ENCODE measurements at regions not wholly inside any gene's neighbourhood (a gene's known extent, or its start where the extent isn't known, plus 50 kb on each side); places are given as distances from the start of the nearest gene placed in this dataset.
"Not testable (repeated sequence)": the region's sequence is repeated elsewhere in the genome, so short reads cannot be mapped to it uniquely, and the experiment has no call there.

DNA sequence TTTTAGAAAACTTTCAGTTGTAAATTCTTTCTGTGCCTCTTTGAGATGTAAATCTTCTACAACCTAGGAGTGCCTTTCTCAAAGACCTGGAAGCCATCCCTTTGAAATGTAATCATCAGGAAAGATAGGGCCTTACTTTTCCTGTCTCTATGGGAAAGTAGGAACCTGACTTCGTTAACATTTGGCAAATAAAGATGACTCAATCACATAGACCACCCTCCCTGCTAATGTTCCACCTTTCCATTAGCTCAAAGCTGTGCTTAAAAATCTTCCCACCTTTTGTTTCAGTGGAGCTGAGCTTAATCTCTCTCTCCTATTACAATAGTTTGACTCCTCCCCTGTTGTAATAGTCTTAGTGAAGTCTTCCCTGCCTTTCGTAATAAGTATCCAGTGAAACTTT is 247.7 kb downstream of the OLFM4 start:
- no peak for DNase-seq (ENCODE audit: low read depth)

DNA sequence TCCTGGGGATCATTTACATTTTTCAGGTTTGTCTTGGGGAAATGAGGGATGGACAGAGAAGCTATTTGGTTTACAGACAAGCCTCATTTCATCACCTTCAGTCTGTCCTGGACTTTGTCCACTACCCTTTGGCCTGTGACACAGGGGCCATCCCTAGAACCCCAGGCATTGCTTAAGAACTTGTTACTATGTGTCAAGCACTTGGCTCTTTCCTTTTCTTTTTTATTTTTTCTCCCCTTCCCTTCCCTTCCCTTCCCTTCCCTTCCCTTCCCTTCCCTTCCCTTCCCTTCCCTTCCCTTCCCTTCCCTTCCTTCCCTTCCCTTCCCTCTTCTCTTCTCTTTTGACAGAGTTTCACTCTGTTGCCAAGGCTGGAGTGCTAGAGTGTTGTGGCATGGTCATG is 253.1 kb downstream of the OLFM4 start:
- DNase-seq (ENCODE audit: low read depth) = no peak

DNA sequence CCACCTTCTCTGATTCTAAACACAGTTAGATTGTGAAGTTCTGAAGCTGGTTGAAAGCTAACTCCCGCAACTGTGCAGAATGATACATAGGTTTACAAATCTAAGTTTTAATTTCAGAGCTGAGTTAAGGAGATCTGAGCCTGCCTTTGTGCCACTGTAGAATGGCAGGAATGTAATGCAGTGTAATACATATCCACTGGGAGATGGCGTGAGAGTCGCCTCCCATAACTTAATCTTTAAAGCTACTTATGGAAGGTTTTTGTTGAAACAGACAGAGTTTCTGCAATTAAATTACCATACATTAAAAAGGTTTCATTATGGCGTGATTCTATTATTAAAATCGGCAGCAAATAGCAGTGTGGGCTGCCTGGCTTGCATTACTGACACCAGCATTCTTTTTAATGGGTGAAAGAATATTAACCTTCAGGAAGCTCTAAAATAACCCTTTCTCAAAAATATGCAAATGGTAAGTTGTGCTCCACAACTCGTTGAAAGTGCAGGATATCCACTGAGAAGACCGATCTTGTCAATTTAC is 257.4 kb downstream of the OLFM4 start:
- DNase-seq (ENCODE audit: low read depth) = no peak

DNA sequence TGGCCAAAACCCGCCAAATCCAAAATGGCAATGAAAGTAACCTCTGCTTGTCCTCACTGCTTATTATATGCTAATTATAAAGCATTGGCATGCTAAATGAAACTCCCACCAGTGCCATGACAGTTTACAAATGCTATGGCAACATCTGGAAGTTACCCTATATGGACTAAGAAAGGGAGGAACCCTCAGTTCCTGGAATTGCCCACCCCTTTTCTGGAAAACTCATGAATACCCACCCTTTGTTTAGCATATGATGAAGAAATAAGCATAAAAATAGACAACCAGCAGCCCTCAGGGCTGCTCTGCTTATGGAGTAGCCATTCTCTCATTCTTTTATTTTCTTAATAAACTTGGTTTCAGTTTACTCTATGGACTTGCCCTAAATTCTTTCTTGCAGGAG is 269.8 kb downstream of the OLFM4 start:
- no peak for DNase-seq (ENCODE audit: low read depth)

DNA sequence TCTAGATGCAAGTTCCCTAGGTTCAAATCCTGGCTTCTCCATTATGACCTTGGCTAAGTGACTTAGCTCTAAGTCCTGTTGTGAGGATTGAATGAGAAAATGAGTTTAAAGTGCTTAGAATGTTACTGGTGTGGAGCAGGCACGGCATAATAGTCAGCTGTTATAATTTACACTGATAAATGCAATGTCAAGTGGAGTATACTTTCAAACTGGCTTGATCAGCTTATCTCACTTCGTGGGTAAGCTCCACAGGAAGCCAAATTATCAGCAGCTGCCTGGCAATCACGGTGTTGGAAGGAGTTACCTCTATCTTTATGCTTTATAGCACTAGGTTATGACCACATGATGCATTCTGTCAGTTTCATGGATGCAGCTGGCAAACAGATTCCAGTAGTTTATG is 272.8 kb downstream of the OLFM4 start:
- DNase-seq (ENCODE audit: low read depth) = no peak

DNA sequence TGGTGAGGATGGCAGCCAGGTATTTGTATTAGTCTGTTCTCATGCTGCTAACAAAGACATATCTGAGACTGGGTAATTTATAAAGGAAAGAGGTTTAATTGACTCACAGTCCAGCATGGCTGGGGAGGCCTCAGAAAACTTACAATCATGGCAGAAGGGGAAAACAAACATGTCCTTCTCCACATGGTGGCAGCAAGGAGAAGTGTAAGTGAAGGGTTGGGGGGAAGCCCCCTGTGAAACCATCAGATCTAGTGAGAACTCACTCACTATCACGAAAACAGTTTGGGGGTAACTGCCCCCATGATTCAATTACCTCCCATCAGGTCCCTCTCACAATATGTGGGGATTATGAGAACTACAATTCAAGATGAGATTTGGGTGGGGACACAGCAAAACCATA is 276.8 kb downstream of the OLFM4 start:
- not testable (repeated sequence) for DNase-seq (ENCODE audit: low read depth)

DNA sequence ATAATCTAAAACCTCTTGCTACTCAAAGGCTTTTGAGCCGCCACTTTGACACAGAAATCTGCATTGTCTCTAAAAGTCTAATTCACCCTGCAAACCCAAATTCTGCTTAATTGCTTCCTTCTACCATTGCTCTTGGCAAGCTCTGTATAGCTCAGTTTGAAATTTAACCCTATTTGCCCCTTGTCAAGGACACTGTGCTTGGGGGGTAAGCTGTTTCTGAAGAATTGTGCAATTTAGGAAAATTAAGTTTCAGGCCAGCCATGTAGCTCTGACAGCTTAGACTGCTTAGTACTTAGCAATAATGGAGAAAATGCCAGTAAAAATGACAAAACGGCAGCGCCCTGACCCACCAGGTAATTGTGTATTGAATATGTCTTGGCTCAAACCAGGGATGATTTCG is 282.2 kb downstream of the OLFM4 start:
- no peak for DNase-seq (ENCODE audit: low read depth)

DNA sequence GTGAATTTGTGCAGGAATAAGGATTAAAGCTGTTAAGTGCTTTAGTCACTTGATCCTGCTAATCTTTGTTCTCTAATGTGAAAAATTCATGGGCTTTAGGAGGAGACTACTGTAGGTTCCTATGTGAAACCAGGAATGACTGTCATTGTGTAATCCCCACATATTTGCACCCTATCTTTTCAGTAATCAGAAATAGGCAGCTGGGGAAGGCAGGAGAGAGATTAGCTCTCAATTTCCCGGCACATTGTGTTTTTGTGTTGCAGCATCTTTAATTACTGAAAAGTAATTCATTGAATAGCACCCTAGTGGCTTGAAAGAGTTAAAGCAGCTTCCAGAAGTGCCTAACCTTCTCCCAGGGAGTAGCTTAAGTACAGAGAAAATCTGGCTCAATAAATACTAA is 282.9 kb downstream of the OLFM4 start:
- DNase-seq (ENCODE audit: low read depth) = no peak

DNA sequence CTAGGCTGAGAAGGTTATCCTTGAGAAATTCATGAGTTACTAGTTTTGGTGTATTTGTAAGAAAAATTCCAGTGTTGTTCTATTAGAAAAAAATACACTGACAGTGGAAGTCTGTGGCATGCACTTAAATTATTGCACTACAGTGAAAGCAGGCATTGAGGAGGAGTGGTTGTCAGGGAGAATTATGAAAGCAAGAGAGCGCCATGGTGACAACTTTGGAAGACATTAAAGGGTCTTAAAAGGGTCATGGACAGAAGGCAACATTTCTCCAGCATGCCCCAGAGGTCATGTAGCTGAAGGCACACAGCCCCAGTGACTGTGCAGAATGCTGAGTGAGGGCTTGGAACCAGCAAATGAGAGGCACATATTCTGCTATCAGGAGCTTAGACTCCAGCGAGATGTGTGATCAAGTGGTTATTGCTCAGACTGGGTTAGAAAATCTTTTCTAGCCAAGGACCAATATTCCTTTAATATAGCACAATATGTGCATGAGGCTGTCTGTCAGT is 292.7 kb downstream of the OLFM4 start:
- no peak for DNase-seq (ENCODE audit: low read depth)

DNA sequence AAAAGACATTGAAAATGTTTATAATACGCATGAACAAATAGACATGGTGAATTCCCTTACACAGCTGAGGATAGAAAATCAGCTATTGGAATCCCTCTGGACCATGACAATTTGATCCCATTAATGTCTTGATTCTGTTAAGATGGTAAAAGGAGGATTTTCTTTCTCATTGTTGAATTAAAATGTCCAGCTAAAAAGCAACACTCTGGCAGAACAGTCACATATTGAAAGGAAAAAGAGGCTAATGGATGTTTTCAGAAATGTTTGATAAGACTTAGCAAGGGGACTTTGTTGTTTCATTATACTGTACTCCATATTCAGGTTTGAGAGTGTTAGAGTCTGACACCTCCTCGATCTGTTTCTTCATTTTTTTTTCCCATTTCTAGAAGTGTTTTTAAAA is 296.0 kb downstream of the OLFM4 start:
- DNase-seq (ENCODE audit: low read depth) = no peak

DNA sequence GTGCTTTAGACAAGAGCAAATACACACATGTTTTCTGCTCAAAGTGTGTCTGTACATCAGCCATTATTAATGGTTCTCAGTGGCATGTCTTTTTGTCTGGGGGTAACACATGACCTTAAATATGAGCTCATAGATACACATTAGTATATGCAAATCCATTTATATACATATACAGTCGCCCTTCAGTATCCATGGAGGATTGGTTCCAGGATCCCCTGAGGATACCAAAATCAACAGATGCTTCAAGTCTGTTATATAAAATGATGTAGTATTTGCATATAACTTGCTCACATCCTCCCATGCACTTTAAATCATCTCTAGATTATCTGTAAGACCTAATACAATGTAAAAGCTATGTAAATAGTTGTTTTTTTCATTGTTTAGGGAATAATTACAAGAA is 298.1 kb downstream of the OLFM4 start:
- DNase-seq (ENCODE audit: low read depth) = no peak

DNA sequence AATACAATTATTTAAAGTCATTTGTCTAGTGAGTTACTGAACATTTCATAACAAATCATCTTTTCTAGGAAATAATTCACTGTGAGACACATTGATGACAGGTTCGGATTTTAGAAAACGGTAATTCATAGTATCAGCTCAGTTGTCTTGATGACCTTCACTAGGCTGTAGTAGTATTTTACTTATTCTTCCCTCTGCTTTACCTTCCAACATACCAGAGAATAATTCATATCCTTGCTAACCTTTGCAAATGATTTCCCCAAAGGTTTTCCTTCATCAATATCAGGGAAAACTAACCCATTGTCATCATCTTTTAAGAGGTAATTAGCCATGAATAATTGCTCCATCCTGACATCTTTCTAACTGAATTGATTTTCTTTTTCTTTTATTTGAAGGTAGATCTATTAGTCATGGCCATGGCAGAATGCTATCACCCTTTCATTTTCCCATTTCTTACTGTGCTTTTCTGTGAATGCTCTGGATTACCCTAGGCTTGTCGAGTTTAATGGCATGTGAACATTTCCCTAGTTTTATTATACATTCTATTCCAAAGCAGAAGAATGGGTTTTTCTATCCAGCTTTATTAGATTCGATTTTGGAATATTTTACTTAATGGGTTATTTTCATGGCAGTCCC is 299.2 kb downstream of the OLFM4 start:
- no peak for DNase-seq (ENCODE audit: low read depth)

DNA sequence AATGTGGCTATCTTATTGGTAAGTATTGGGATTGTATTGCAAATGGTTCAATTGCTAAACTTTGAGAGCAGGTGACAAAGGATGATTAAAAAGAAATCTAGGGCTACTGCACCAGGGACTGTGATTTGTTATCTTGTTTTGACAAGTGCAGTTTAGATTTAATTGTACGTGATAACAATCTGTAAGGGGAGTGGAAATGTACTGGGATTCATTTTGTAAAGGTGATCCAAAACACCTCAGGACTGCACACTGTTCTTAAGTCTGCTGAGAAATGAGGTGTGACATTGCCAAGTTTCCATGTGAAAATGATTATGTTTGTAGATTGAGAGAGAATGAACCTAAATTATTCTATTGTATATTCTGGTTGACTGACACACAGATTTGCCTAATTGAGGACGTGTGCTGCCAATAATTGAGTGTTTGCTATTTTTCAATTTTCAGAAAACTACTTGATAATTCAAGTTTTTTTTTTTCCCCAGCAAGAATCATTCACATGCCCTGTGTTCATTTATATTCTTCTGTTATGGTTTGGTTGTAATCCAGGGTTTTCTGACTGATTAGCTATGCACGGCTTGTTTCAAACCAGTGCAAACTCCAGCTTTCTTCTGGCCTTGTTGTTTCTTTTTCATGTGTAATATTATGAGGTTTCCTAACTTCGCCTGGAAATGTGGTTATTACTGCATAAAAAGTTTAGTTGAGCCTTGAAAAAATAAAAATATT is 308.0 kb downstream of the OLFM4 start:
- DNase-seq (ENCODE audit: low read depth) = no peak

DNA sequence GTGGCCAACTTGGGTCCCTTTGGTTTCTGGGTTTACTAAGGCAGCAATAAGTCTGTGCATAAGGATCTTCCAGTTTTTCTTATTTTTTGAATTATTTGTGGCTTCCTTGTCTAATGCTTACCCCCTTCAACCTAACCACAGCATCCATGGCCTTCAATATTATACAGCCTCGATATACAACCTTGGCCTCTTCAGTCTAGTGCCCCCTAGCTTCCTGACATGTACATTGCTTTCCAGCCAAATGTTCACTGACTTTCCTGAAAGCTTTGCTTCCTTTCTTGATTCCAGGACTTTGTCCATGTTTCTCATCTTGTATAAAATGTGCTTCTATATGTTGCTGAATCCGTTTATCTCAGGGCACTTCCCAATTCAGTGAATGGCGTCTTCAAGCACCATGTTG is 310.1 kb downstream of the OLFM4 start:
- no peak for DNase-seq (ENCODE audit: low read depth)

DNA sequence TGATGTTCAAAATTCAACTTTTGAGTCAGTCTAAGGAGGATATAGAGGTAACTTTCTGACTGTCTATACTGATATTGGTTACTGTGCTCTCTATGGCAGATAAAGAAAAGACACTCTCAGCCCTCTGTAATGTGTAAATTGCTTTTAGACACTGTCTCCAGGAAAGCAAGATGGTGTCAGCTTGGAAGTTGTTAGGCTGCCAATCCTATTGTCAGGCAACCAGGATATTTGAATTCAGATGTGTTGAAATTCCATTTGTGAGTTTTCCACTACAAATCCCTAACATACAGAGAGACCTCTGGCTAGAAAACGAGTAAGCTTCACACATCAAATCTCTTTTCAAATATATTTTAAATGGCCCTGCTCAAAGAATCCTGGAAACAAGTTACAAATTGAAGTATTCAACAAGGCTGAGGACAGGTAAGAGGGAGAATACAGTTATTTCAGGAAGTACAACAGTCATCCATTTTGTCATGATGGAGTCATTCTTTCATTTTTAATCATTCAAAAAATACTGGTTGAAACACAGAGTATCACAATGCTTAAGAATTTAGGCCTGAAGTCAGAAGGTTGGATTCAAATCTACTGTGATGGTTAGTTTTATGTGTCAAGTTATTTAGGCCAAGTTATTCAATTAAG is 312.0 kb downstream of the OLFM4 start:
- DNase-seq (ENCODE audit: low read depth) = no peak

DNA sequence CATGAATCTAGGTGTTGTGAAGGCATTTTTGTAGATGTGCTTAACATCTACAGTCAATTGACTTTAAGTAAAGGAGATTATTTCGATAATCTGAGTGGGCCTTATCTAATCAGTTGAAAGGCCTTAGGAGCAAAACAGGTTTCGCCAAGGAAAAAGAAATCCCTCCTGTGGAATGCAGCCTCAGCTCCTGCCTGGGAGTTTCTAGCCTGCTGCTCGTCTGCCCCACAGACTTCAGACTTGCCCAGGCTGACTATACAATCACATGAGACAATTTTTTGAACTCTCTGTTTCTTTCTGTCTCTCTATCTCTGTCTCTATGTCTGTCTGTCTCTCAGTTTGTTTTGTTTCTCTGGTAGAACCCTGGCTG is 312.5 kb downstream of the OLFM4 start:
- no peak for DNase-seq (ENCODE audit: low read depth)

DNA sequence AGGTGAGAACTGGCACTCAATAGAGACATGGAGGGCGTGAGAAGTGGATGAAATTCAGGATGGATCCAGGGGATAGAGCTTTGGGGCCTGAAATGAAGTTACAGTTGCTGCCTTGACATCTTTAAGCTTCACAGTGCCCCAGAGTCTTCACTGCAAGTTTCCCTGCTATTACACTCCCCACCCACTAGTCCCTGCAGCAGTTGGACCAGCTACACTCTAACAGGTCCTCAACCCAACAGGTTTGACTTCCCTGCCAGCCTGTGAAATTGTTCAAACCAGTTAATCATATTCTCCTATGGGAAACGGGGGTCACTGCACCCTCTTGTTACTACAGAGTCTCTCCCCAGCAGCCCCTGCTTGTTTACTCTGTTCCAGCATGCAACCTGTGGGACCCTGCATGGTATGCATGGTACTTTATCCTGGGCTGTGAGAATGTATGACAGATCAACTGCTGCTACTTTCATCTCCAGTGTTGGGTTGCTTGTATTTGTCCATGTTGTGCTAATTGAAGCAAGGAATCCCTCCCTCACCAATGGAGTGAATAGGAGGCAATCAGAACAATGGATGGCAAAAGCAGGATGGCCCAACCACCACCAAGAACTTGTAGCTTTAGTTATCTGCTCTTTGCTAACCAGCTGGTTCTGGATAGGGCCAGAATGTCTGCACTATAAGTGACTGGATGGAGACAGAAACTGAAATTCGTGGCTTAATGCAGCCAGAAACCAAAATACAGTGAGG is 314.2 kb downstream of the OLFM4 start:
- no peak for DNase-seq (ENCODE audit: low read depth)

DNA sequence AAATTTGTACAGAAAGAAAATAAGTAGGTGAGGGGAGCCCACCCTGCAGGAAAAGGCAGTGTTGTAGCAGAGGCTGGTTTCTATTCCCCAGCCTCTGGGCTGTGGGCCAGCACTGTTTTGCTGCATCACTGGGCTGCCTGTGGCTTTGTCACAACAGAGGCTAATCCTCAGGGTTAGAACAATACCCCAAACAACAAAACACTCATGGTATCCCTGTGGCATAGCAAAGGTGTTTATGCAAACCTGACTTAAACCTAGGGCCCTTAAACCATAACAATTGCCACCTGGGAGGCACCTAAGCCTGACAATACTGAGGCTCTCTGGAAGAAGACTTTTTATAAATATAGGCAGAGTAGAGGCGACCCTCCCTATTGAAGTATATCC is 314.7 kb downstream of the OLFM4 start:
- no peak for DNase-seq (ENCODE audit: low read depth)

DNA sequence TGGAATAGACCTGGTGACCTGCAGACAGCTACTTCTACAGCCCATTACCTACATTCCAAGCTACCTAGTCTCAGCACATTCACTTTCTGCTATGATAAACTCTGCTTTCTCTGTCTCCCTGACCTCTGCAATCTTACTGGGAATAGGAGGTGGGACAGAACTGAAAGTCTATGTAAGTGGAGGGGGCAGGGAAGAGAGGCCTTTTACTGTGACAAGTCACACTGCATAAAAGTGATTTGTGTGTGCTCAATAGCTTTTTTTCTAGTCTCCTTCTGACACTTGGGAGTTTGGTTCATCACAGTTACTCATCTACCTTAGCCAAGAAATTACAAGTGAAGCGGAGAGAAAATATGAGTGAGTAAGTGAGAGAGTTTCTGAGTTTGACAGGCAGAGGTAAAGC is 322.4 kb downstream of the OLFM4 start:
- no peak for DNase-seq (ENCODE audit: low read depth)

DNA sequence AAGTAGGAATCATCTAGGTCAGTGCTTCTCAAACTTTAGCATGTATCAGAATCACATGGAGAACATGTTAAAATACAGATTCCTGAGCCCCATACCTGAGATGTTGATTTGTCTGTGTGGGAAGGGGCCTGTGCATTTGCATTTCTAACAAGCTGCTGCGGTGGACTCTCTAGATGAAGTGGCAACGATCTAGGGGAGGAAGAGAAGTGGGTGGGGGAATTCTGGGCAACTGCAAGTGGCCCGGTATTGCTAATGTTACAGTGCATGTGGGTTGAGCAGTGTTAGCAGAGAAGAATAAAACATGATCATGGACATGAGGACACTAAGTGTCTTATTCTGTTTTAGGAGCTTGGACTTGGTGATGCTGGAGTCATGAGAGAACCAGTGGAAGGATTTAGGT is 329.0 kb downstream of the OLFM4 start:
- no peak for DNase-seq (ENCODE audit: low read depth)

DNA sequence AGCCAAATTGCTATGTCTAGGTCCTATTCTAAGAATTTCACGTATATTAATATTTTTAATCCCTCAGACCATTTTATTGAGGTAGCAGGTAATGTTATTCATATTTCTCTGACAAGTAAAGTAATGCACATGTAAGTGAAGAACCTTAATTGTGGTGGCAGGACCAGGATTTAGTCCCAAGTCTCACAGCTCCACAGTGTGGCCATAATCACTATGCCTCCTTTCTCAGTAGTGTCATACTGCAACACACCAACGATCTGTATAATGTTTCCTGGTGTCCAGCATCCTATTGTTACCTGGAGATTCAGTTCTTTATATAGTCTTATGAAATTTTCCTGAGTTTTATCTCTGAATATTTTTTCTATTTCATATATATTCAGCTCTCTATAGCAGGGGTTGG is 340.3 kb downstream of the OLFM4 start:
- no peak for DNase-seq (ENCODE audit: low read depth)

DNA sequence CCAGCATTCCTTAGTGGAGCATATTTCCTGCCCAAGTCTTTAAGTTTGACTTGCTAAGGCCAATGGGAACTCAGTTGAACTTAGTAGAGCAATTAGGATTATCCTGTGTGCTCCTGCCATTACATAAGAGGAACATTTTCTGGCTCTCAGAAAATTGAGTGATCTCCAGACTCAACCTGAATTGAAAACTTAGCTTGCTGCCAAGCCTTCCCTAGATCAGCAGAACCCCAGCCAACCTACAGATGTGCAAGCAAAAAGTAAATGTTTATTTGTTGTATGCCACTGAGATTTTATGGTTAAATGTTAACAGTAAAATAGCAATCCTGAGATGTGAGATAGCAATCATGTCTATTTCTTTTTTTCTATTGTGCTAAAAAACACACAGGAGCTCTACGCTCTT is 350.9 kb downstream of the OLFM4 start:
- no peak for DNase-seq (ENCODE audit: low read depth)

Measured in Daoy (cell line).